Vagina (tissue), 1 donor: ENCODE measurements at regions not wholly inside any gene's neighbourhood (a gene's known extent, or its start where the extent isn't known, plus 50 kb on each side); places are given as distances from the start of the nearest gene placed in this dataset. TPM values are rescaled to one million over a fixed set of nuclear protein-coding genes. Genes with fewer than 3 reads are reported as not detected.

Experiments
- small RNA-seq: library from RNA; depleted of rRNA; stranded (forward); fragments of <200 nt; gene quantifications from one replicate; pipeline ENCODE3, GENCODE V24; 2016

Small RNA genes lying in the stretch of these regions (small RNA-seq; reads per million reads assigned to genes)
- not detected for gene HMGN2P28
